Gastrocnemius medialis (tissue), 4 donors: ENCODE measurements at regions not wholly inside any gene's neighbourhood (a gene's known extent, or its start where the extent isn't known, plus 50 kb on each side); places are given as distances from the start of the nearest gene placed in this dataset.
A peak's percentile ranks its signal among the peaks of the same experiment; 100 is the strongest.
"Not testable (repeated sequence)": the region's sequence is repeated elsewhere in the genome, so short reads cannot be mapped to it uniquely, and the experiment has no call there.

Experiments
- ATAC-seq, 2 donors: fragments of 150-250 bp; one replicate each; pipeline ENCODE4 v1.9.1; 2016
- DNase-seq, 2 donors: peaks; one replicate each; pipeline ENCODE4 v3.0.0-alpha.2; 2019
- H3K27ac ChIP-seq, 4 donors: fragments of 200-600 bp; sonication (generic); 1 replicate in 1 of 4; 2 replicates in 3 of 4; pipeline ENCODE4 v1.5.1; 2016 to 2018; ENCODE audit warnings: mild to moderate bottlenecking in 2 of 4, moderate library complexity in 1 of 4
- H3K27me3 ChIP-seq, 3 donors: fragments of 200-600 bp; sonication (generic) in 2 of 3; 1 replicate in 1 of 3; 2 replicates in 2 of 3; pipeline versions ENCODE4 v1.5.1 to v1.6.0; 2016 to 2019; ENCODE audit warnings: mild to moderate bottlenecking in 1 of 3, moderate library complexity in 1 of 3
- H3K36me3 ChIP-seq, 2 donors: fragments of 200-600 bp; sonication (generic) in 1 of 2; one replicate each; pipeline ENCODE4 v1.5.1; 2017 to 2018
- H3K4me1 ChIP-seq, 2 donors: fragments of 200-600 bp; sonication (generic) in 1 of 2; one replicate each; pipeline ENCODE4 v1.5.1; 2016 to 2017; ENCODE audit warnings: mild to moderate bottlenecking in 2 of 2
- H3K4me3 ChIP-seq, 4 donors: fragments of 200-600 bp; sonication (generic) in 3 of 4; 1 replicate in 1 of 4; 2 replicates in 3 of 4; pipeline ENCODE4 v1.5.1; 2016 to 2019; ENCODE audit warnings: mild to moderate bottlenecking in 2 of 4
- H3K9me3 ChIP-seq, 3 donors: fragments of 200-600 bp; sonication (generic) in 2 of 3; 1 replicate in 1 of 3; 2 replicates in 2 of 3; pipeline ENCODE4 v1.5.1; 2016 to 2019
- POLR2A ChIP-seq, 2 donors: fragments of 450-650 bp; IDR thresholded peaks; one replicate each; pipeline ENCODE4 v1.6.1; 2017; ENCODE audit warnings: antibody characterized with exemption in 2 of 2, mild to moderate bottlenecking in 2 of 2, moderate library complexity in 2 of 2
- in situ Hi-C, 4 donors: fragments of 200-750 bp; cut with MboI; loops; one replicate each; pipeline versions ENCODE4 v1.15.0 to v1.8.0; 2017; ENCODE audit warnings: low sequenced_read_pairs in 4 of 4
- intact Hi-C: fragments of 100-400 bp; cut with DNase I; formaldehyde crosslinking; loops from one replicate; pipeline ENCODE4 v1.15.1; 2023; ENCODE audit warnings: low total_unique reads
- TF ChIP-seq, protein P1 (sequence below), 5 experiments: fragments of 450-650 bp in 3 of 5; fragments of 200-600 bp in 2 of 5; sonication (generic) in 2 of 5; IDR thresholded peaks in 4 of 5; conservative IDR thresholded peaks in 1 of 5; 1 replicate in 4 of 5; 2 replicates in 1 of 5; pipeline ENCODE4 v1.5.1; 2016 to 2019; ENCODE audit warnings: antibody characterized with exemption in 5 of 5, mild to moderate bottlenecking in 3 of 5, moderate library complexity in 3 of 5

DNA sequence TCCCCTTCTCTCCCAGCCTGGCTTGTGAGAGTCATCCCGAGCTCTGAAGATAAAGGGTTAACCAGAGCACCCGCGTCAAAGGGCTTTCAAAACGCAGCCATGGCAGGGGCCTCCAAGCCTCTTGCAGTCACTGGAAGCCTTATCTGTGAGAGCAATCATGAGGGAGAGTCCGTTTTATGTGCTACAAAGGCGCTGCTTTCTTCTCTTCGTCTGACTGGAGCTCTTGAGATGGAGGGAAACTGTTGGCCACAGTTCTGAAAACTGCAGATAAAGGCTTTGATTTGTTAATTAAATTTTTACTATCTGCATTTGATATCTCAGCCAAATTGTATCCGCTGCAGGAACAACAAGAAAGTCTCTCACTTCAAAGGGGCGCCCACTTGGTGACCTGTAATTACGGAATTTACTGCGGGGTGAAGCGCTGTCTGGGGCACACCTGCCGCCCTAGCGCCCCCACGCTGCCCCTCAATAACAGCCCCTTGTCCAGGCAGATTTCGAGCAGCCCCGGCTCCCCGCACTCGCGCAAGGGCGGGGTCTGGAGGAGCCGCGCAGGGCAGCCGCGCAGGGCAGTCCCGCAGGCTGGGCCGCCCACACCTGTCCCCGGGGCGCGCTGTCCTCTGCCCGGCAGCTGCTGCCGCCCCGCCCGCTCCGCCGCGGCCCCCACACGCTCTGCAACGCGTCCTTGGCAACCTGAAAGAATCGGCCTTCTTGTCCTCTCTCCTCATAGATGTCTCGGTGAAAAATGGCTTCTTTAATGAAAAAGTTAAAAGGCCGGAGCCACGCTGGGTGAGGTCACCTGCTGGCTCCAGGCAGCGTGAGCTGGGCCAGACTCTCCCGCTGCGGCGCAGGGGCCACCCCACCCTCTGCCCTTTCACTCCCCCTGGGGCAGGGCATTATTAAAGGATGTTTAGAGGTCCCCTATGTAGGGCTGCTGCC is 217.9 kb downstream of the VAPA start:
- TF ChIP-seq, protein P1, sequence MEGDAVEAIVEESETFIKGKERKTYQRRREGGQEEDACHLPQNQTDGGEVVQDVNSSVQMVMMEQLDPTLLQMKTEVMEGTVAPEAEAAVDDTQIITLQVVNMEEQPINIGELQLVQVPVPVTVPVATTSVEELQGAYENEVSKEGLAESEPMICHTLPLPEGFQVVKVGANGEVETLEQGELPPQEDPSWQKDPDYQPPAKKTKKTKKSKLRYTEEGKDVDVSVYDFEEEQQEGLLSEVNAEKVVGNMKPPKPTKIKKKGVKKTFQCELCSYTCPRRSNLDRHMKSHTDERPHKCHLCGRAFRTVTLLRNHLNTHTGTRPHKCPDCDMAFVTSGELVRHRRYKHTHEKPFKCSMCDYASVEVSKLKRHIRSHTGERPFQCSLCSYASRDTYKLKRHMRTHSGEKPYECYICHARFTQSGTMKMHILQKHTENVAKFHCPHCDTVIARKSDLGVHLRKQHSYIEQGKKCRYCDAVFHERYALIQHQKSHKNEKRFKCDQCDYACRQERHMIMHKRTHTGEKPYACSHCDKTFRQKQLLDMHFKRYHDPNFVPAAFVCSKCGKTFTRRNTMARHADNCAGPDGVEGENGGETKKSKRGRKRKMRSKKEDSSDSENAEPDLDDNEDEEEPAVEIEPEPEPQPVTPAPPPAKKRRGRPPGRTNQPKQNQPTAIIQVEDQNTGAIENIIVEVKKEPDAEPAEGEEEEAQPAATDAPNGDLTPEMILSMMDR (IDR thresholded peaks at IDR 0.05 in 4 of 5, conservative IDR thresholded peaks at IDR 0.05 in 1 of 5) = no peak
- TF ChIP-seq POLR2A (IDR thresholded peaks at IDR 0.05) = no peak
- ATAC-seq = peak in 1 of 2 donors; percentile 42
- H3K4me3 ChIP-seq = peak overlapping the region; percentile 31 to 47 (median 40)
- H3K27me3 ChIP-seq = peaks cover 0 to 3% (median 0%) of the 10 kb centered on the region in 3 donors
- no peak overlapping the region for H3K27ac ChIP-seq
- in situ Hi-C loops = no loop called here
- no peaks in the 10 kb centered on the region for H3K36me3 ChIP-seq
- H3K9me3 ChIP-seq = no peaks in the 10 kb centered on the region
- intact Hi-C loops = no loop called here
- H3K4me1 ChIP-seq = peaks cover 0 to 11% of the 10 kb centered on the region in 2 donors
- DNase-seq = no peak

DNA sequence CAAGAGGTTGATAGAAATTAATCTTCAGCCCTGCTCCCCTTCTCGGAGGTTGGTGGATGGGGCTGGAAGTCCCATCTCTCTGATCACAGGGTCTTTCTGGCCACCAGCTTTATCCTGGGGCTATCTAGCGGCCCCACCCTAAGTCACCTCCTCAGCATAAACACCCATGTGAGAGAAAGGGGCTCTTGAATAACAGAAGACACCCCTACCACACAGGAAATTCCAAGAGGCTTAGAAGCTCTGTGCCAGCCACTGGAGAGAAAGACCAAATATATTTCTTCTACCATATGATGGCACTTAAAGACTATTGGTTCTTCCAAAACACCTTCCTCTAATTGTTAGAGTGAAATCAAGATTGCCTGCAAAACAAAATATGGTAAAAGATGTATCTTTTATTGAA is 219.7 kb downstream of the VAPA start:
- intact Hi-C loops (no loop called here), in situ Hi-C loops (no loop called here)
- H3K27ac ChIP-seq = no peak overlapping the region
- no peak for DNase-seq
- no peak for ATAC-seq
- TF ChIP-seq POLR2A (IDR thresholded peaks at IDR 0.05) = no peak
- TF ChIP-seq, protein P1 (IDR thresholded peaks at IDR 0.05 in 4 of 5, conservative IDR thresholded peaks at IDR 0.05 in 1 of 5) = no peak
- no peaks in the 10 kb centered on the region for H3K36me3 ChIP-seq
- H3K4me1 ChIP-seq = peaks cover 0 to 11% of the 10 kb centered on the region in 2 donors
- no peak overlapping the region for H3K4me3 ChIP-seq
- peaks cover 0 to 3% (median 0%) of the 10 kb centered on the region in 3 donors for H3K27me3 ChIP-seq
- no peaks in the 10 kb centered on the region for H3K9me3 ChIP-seq

DNA sequence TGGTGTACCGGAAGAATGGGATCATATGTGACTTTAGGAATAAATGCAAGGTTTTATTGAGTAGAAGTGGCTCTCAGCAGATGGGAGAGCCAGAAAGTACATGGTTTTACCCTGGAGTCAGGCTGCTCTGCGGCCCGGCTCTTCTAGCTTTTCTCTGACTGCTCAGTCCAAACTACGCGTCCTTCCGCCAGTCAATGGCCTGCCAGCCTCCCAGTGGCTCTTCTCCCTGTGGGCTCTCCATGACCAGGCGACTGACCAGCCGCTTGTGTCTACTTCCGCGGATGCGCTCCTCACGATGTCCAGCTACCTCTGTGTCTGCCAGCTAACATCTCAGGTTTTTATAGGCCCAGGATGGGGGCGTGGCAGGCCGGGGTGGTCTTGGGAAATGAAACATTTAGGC is 220.4 kb downstream of the VAPA start:
- DNase-seq = no peak
- H3K4me3 ChIP-seq = no peak overlapping the region
- in situ Hi-C loops = no loop called here
- H3K4me1 ChIP-seq = peaks cover 0 to 11% of the 10 kb centered on the region in 2 donors
- no peak for ATAC-seq
- no peaks in the 10 kb centered on the region for H3K9me3 ChIP-seq
- H3K27ac ChIP-seq = no peak overlapping the region
- intact Hi-C loops = no loop called here
- H3K27me3 ChIP-seq = peaks cover 0 to 3% (median 0%) of the 10 kb centered on the region in 3 donors
- TF ChIP-seq, protein P1 (IDR thresholded peaks at IDR 0.05 in 4 of 5, conservative IDR thresholded peaks at IDR 0.05 in 1 of 5) = no peak
- TF ChIP-seq POLR2A (IDR thresholded peaks at IDR 0.05) = no peak
- H3K36me3 ChIP-seq = no peaks in the 10 kb centered on the region

DNA sequence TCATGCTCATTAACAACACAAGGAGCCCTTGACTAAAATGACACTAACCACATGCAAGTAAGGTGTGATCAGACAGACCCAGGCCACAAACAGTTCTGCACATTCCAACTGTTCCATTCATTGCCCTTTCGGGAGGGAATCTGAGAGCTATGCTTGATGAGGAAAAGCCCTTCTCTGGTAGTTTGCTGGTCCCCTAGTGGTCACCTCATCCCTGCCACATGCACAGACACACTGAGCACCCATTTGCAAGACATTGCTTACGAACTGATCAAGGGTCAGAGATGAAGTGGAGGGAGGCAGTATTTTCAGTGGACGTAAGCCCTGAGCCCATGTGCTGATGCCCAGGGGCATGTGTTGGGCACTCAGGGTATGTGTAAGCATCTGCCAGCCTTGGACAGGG is 220.9 kb downstream of the VAPA start:
- DNase-seq, H3K36me3 ChIP-seq, in situ Hi-C loops, H3K4me3 ChIP-seq, H3K27me3 ChIP-seq, intact Hi-C loops, ATAC-seq, H3K27ac ChIP-seq, H3K9me3 ChIP-seq: not testable (repeated sequence)
- peaks cover 0 to 11% of the 10 kb centered on the region in 2 donors for H3K4me1 ChIP-seq

DNA sequence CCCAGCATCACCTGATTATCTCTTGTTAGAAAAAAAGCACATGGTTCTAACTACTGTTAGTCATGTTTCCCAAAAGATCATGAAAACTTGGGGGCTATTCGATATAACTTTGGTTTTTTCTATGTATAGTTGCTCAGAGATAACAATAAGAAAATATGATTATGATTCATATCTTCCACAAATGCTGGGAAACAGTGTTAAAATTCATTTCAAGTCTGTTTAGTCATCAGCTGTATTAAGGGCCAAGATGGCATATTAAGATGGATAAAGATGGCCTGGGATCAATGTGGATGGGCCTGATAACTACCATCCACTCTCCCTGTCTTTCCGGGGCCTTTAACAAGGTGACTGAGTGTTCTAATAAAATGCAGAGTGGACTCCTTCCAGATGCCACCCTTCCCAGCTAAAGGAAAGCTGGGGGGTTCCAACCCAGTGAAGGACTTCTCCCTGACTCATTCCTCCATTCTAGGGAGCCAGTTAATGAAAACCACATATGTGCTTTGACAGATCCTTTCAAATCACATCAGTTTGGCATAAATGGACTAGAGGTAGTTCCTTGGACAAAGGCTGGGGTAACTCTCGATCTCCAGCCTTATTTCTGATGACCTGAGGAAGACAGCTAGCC is 221.6 kb downstream of the VAPA start:
- intact Hi-C loops = no loop called here

More for the DNA sequence above, 221.6 kb downstream of the VAPA start:
- in situ Hi-C loops = no loop called here
- H3K27ac ChIP-seq = no peak overlapping the region
- H3K27me3 ChIP-seq = peaks cover 0 to 3% (median 0%) of the 10 kb centered on the region in 3 donors
- ATAC-seq (no peak), DNase-seq (no peak)
- no peak overlapping the region for H3K4me3 ChIP-seq
- H3K9me3 ChIP-seq = no peaks in the 10 kb centered on the region
- no peaks in the 10 kb centered on the region for H3K36me3 ChIP-seq
- TF ChIP-seq, protein P1 (IDR thresholded peaks at IDR 0.05 in 4 of 5, conservative IDR thresholded peaks at IDR 0.05 in 1 of 5) = no peak
- H3K4me1 ChIP-seq = peaks cover 0 to 11% of the 10 kb centered on the region in 2 donors
